Suprapubic skin (tissue), 3 donors: ENCODE measurements at regions not wholly inside any gene's neighbourhood (a gene's known extent, or its start where the extent isn't known, plus 50 kb on each side); places are given as distances from the start of the nearest gene placed in this dataset.

Experiments
- POLR2AphosphoS5 ChIP-seq, 3 donors: sonication (generic); formaldehyde crosslinking; IDR thresholded peaks; one replicate each; pipeline ENCODE4 v1.6.1; 2017; ENCODE audit warnings: antibody characterized with exemption in 3 of 3
- TF ChIP-seq, protein P1 (sequence below), 2 donors: fragments of 200-600 bp in 1 of 2; fragments of 450-650 bp in 1 of 2; sonication (generic) in 1 of 2; IDR thresholded peaks; one replicate each; pipeline ENCODE4 v1.5.1; 2016 to 2019; ENCODE audit warnings: antibody characterized with exemption in 2 of 2, mild to moderate bottlenecking in 1 of 2, moderate library complexity in 1 of 2

DNA sequence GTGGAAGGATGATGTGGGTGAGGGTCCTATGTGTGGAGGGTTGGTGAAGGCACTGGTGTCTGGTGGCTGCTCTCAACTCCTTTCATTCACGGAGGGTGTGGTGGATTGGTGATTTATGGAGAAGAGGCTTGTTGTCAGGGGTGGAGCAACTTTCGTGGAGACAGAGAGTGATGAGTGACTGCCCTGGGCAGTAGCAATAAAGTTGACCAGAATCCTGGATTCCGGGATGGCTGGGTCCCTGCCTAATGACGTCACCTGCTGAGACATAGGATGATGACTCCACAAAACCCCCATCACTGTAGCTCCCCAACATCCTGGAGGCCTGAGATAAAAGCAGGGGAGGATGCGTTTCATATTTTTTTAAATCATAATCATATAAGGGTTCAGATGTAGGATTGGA lies 193.0 kb downstream of the ACKR3 start:
- TF ChIP-seq POLR2AphosphoS5 (IDR thresholded peaks at IDR 0.05): no peak
- TF ChIP-seq, protein P1, sequence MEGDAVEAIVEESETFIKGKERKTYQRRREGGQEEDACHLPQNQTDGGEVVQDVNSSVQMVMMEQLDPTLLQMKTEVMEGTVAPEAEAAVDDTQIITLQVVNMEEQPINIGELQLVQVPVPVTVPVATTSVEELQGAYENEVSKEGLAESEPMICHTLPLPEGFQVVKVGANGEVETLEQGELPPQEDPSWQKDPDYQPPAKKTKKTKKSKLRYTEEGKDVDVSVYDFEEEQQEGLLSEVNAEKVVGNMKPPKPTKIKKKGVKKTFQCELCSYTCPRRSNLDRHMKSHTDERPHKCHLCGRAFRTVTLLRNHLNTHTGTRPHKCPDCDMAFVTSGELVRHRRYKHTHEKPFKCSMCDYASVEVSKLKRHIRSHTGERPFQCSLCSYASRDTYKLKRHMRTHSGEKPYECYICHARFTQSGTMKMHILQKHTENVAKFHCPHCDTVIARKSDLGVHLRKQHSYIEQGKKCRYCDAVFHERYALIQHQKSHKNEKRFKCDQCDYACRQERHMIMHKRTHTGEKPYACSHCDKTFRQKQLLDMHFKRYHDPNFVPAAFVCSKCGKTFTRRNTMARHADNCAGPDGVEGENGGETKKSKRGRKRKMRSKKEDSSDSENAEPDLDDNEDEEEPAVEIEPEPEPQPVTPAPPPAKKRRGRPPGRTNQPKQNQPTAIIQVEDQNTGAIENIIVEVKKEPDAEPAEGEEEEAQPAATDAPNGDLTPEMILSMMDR (IDR thresholded peaks at IDR 0.05): no peak
